Chondrocyte (in vitro differentiated cells): ENCODE measurements at regions not wholly inside any gene's neighbourhood (a gene's known extent, or its start where the extent isn't known, plus 50 kb on each side); places are given as distances from the start of the nearest gene placed in this dataset.

Experiments
- DNase-seq: peaks from one replicate; pipeline ENCODE4 v3.0.0; 2021; ENCODE audit warnings: mixed read lengths, low spot score
- H3K27ac Mint-ChIP-seq: one replicate; pipeline ENCODE4 v1.8.0; 2021; ENCODE audit warnings: mild to moderate bottlenecking, moderate library complexity, mixed read lengths; ENCODE audit not compliant: unreplicated experiment
- H3K27me3 Mint-ChIP-seq: 2 replicates; pipeline ENCODE4 v1.8.0; 2021; ENCODE audit warnings: low read depth, mixed read lengths
- H3K36me3 Mint-ChIP-seq: 2 replicates; pipeline ENCODE4 v1.8.0; 2021; ENCODE audit warnings: low read depth, mixed read lengths
- H3K4me1 Mint-ChIP-seq: 2 replicates; pipeline ENCODE4 v1.8.0; 2021; ENCODE audit warnings: low read depth, mild to moderate bottlenecking, mixed read lengths
- H3K4me3 Mint-ChIP-seq: one replicate; pipeline ENCODE4 v1.8.0; 2021; ENCODE audit warnings: mild to moderate bottlenecking, moderate library complexity, mixed read lengths; ENCODE audit not compliant: unreplicated experiment
- H3K9me3 Mint-ChIP-seq: 2 replicates; pipeline ENCODE4 v1.8.0; 2021; ENCODE audit warnings: low read depth, mixed read lengths
- CTCF ChIP-seq: fragments of 200-600 bp; sonication (generic); IDR thresholded peaks from 2 replicates; pipeline ENCODE4 v1.5.0; 2021; ENCODE audit warnings: antibody characterized with exemption, mild to moderate bottlenecking, moderate library complexity

GRCh38 chr10:2949221-2949947 is 118.0 kb upstream of the PFKP start:
- peaks cover 3% of the 10 kb centered on the region for H3K9me3 Mint-ChIP-seq
- DNase-seq, result no peak
- peaks cover under 1% of the 10 kb centered on the region for H3K4me1 Mint-ChIP-seq
- H3K27ac Mint-ChIP-seq, result no peak overlapping the region
- no peaks in the 10 kb centered on the region for H3K36me3 Mint-ChIP-seq
- no peak for TF ChIP-seq CTCF
- H3K4me3 Mint-ChIP-seq, result no peak overlapping the region
- H3K27me3 Mint-ChIP-seq, result peaks cover 20% of the 10 kb centered on the region

- no peak for DNase-seq
- H3K4me3 Mint-ChIP-seq, result no peak overlapping the region
- H3K27ac Mint-ChIP-seq, result no peak overlapping the region
- TF ChIP-seq CTCF, result no peak
- peaks cover 7% of the 10 kb centered on the region for H3K4me1 Mint-ChIP-seq
- H3K9me3 Mint-ChIP-seq, result no peaks in the 10 kb centered on the region
- no peaks in the 10 kb centered on the region for H3K36me3 Mint-ChIP-seq
- peaks cover 17% of the 10 kb centered on the region for H3K27me3 Mint-ChIP-seq
Observed at GRCh38 chr10:2948127-2948854, 119.1 kb upstream of the PFKP start.

- H3K4me3 Mint-ChIP-seq, result no peak overlapping the region
- H3K27ac Mint-ChIP-seq, result no peak overlapping the region
- no peaks in the 10 kb centered on the region for H3K36me3 Mint-ChIP-seq
- DNase-seq, result no peak
- H3K27me3 Mint-ChIP-seq, result peaks cover 15% of the 10 kb centered on the region
- H3K9me3 Mint-ChIP-seq, result no peaks in the 10 kb centered on the region
- no peak for TF ChIP-seq CTCF
- H3K4me1 Mint-ChIP-seq, result peaks cover 7% of the 10 kb centered on the region
Observed at GRCh38 chr10:2944788-2945187, 122.6 kb upstream of the PFKP start.

GRCh38 chr10:2943932-2944614 is 123.3 kb upstream of the PFKP start:
- Mint-ChIP-seq H3K36me3 (no peaks in the 10 kb centered on the region), H3K4me1 (peaks cover 7% of the 10 kb centered on the region), H3K27me3 (peaks cover 13% of the 10 kb centered on the region), H3K9me3 (no peaks in the 10 kb centered on the region), H3K27ac (no peak overlapping the region), H3K4me3 (no peak overlapping the region)
- DNase-seq, result no peak
- no peak for TF ChIP-seq CTCF

GRCh38 chr10:2942938-2943337 is 124.4 kb upstream of the PFKP start:
- Mint-ChIP-seq H3K36me3 (no peaks in the 10 kb centered on the region), H3K4me3 (no peak overlapping the region), H3K27me3 (peaks cover 14% of the 10 kb centered on the region), H3K9me3 (no peaks in the 10 kb centered on the region), H3K4me1 (peaks cover 7% of the 10 kb centered on the region), H3K27ac (no peak overlapping the region)
- TF ChIP-seq CTCF, result no peak
- DNase-seq, result no peak
